Activated naive CD4-positive, alpha-beta T cell treated with anti-CD3 and anti-CD28 coated beads for 36 hours (primary cell): ENCODE measurements at regions not wholly inside any gene's neighbourhood (a gene's known extent, or its start where the extent isn't known, plus 50 kb on each side); places are given as distances from the start of the nearest gene placed in this dataset.

Source experiments
- CTCF ChIA-PET: fragments of 350-600 bp; sonication (Branson Sonifier 250); formaldehyde crosslinking; loops from one replicate; lab custom pipeline; 2021; ENCODE audit warnings: antibody characterized with exemption; lab: Charles Lee
- DNase-seq: peaks from one replicate; pipeline ENCODE4 v3.0.0-alpha.2; 2020
- H3K27ac Mint-ChIP-seq: one replicate; pipeline ENCODE4 v1.8.0; 2021; ENCODE audit warnings: mild to moderate bottlenecking, mixed read lengths
- H3K27me3 Mint-ChIP-seq: one replicate; pipeline ENCODE4 v1.8.0; 2021; ENCODE audit warnings: low read depth, mixed read lengths
- H3K36me3 Mint-ChIP-seq: one replicate; pipeline ENCODE4 v1.8.0; 2021; ENCODE audit warnings: low read depth, mixed read lengths
- H3K4me1 Mint-ChIP-seq: one replicate; pipeline ENCODE4 v1.8.0; 2021; ENCODE audit warnings: low read depth, mixed read lengths
- H3K4me3 Mint-ChIP-seq: one replicate; pipeline ENCODE4 v1.8.0; 2021; ENCODE audit warnings: mild to moderate bottlenecking, moderate library complexity, mixed read lengths
- H3K9me3 Mint-ChIP-seq: one replicate; pipeline ENCODE4 v1.8.0; 2021; ENCODE audit warnings: mixed read lengths
- intact Hi-C: fragments of 100-400 bp; cut with micrococcal nuclease; formaldehyde crosslinking; loops from one replicate; pipeline ENCODE4 v1.15.1; 2023

GRCh38 chr2:120612931-120613330, 122.7 kb upstream of the GLI2 start:
- CTCF ChIA-PET, result interaction anchor here (0.5 to 0.6 kb wide), 2 partner anchors 432 to 655 kb away, joined by 4 to 5 read pairs; no protein-coding TSS in a partner anchor
- no peaks in the 10 kb centered on the region for H3K9me3 Mint-ChIP-seq
- no peaks in the 10 kb centered on the region for H3K4me1 Mint-ChIP-seq
- H3K27me3 Mint-ChIP-seq, result no peaks in the 10 kb centered on the region
- no peaks in the 10 kb centered on the region for H3K36me3 Mint-ChIP-seq
- intact Hi-C loops, result no loop called here
- H3K4me3 Mint-ChIP-seq, result no peak overlapping the region
- H3K27ac Mint-ChIP-seq, result no peak overlapping the region
- no peak for DNase-seq

GRCh38 chr2:120613742-120614571, 121.7 kb upstream of the GLI2 start:
- CTCF ChIA-PET, result no interaction called here
- Mint-ChIP-seq H3K27ac (no peak overlapping the region), H3K9me3 (no peaks in the 10 kb centered on the region), H3K36me3 (no peaks in the 10 kb centered on the region), H3K4me3 (no peak overlapping the region), H3K4me1 (no peaks in the 10 kb centered on the region), H3K27me3 (no peaks in the 10 kb centered on the region)
- DNase-seq, result no peak
- intact Hi-C loops, result no loop called here

GRCh38 chr2:120614901-120615300, 120.8 kb upstream of the GLI2 start:
- intact Hi-C loops, result no loop called here
- no peaks in the 10 kb centered on the region for H3K9me3 Mint-ChIP-seq
- CTCF ChIA-PET, result no interaction called here
- no peaks in the 10 kb centered on the region for H3K36me3 Mint-ChIP-seq
- DNase-seq, result no peak
- H3K27me3 Mint-ChIP-seq, result no peaks in the 10 kb centered on the region
- H3K4me1 Mint-ChIP-seq, result no peaks in the 10 kb centered on the region
- H3K27ac Mint-ChIP-seq, result no peak overlapping the region
- no peak overlapping the region for H3K4me3 Mint-ChIP-seq

GRCh38 chr2:120616261-120616660, 119.4 kb upstream of the GLI2 start:
- intact Hi-C loops, result no loop called here
- CTCF ChIA-PET, result no interaction called here

GRCh38 chr2:120617055-120617454, 118.6 kb upstream of the GLI2 start:
- Mint-ChIP-seq H3K9me3 (no peaks in the 10 kb centered on the region), H3K4me3 (no peak overlapping the region)
- CTCF ChIA-PET, result no interaction called here

More at GRCh38 chr2:120616261-120616660, 119.4 kb upstream of the GLI2 start:
- no peak overlapping the region for H3K4me3 Mint-ChIP-seq
- H3K36me3 Mint-ChIP-seq, result no peaks in the 10 kb centered on the region
- H3K27ac Mint-ChIP-seq, result no peak overlapping the region
- H3K27me3 Mint-ChIP-seq, result no peaks in the 10 kb centered on the region
- no peaks in the 10 kb centered on the region for H3K9me3 Mint-ChIP-seq
- H3K4me1 Mint-ChIP-seq, result no peaks in the 10 kb centered on the region
- DNase-seq, result no peak

GRCh38 chr2:120618830-120619229, 116.8 kb upstream of the GLI2 start:
- Mint-ChIP-seq H3K27ac (no peak overlapping the region), H3K4me1 (no peaks in the 10 kb centered on the region), H3K4me3 (no peak overlapping the region), H3K36me3 (no peaks in the 10 kb centered on the region), H3K27me3 (no peaks in the 10 kb centered on the region), H3K9me3 (no peaks in the 10 kb centered on the region)
- intact Hi-C loops, result no loop called here
- CTCF ChIA-PET, result interaction anchor here (0.7 kb wide), 1 partner anchor 16 kb away, joined by 3 read pairs; no protein-coding TSS in a partner anchor
- DNase-seq, result no peak

More at GRCh38 chr2:120617055-120617454, 118.6 kb upstream of the GLI2 start:
- no peak for DNase-seq
- no peak overlapping the region for H3K27ac Mint-ChIP-seq
- no peaks in the 10 kb centered on the region for H3K4me1 Mint-ChIP-seq
- intact Hi-C loops, result no loop called here
- no peaks in the 10 kb centered on the region for H3K36me3 Mint-ChIP-seq
- H3K27me3 Mint-ChIP-seq, result no peaks in the 10 kb centered on the region

- no peaks in the 10 kb centered on the region for H3K27me3 Mint-ChIP-seq
- no peaks in the 10 kb centered on the region for H3K9me3 Mint-ChIP-seq
- H3K4me3 Mint-ChIP-seq, result no peak overlapping the region
- CTCF ChIA-PET, result interaction anchor here (0.8 kb wide), 1 partner anchor 62 kb away, joined by 3 read pairs; no protein-coding TSS in a partner anchor
- DNase-seq, result no peak
- H3K4me1 Mint-ChIP-seq, result no peaks in the 10 kb centered on the region
- intact Hi-C loops, result no loop called here
- no peak overlapping the region for H3K27ac Mint-ChIP-seq
- no peaks in the 10 kb centered on the region for H3K36me3 Mint-ChIP-seq
Measured at GRCh38 chr2:120619579-120619978, 116.1 kb upstream of the GLI2 start.

GRCh38 chr2:120620025-120620793, 115.5 kb upstream of the GLI2 start:
- intact Hi-C loops, result no loop called here
- no peaks in the 10 kb centered on the region for H3K4me1 Mint-ChIP-seq
- H3K27me3 Mint-ChIP-seq, result no peaks in the 10 kb centered on the region
- H3K36me3 Mint-ChIP-seq, result no peaks in the 10 kb centered on the region
- CTCF ChIA-PET, result interaction anchor here (0.8 kb wide), 1 partner anchor 61 kb away, joined by 3 read pairs; no protein-coding TSS in a partner anchor
- H3K9me3 Mint-ChIP-seq, result no peaks in the 10 kb centered on the region
- no peak overlapping the region for H3K4me3 Mint-ChIP-seq
- no peak overlapping the region for H3K27ac Mint-ChIP-seq
- DNase-seq, result no peak

GRCh38 chr2:120622159-120622869, 113.4 kb upstream of the GLI2 start:
- intact Hi-C loops, result no loop called here
- Mint-ChIP-seq H3K27me3 (peaks cover 2% of the 10 kb centered on the region), H3K9me3 (no peaks in the 10 kb centered on the region), H3K36me3 (no peaks in the 10 kb centered on the region), H3K4me1 (no peaks in the 10 kb centered on the region), H3K27ac (no peak overlapping the region), H3K4me3 (no peak overlapping the region)
- CTCF ChIA-PET, result no interaction called here
- no peak for DNase-seq

- Mint-ChIP-seq H3K4me3 (no peak overlapping the region), H3K27ac (no peak overlapping the region), H3K27me3 (peaks cover 2% of the 10 kb centered on the region), H3K9me3 (no peaks in the 10 kb centered on the region), H3K36me3 (no peaks in the 10 kb centered on the region), H3K4me1 (no peaks in the 10 kb centered on the region)
- DNase-seq, result no peak
- intact Hi-C loops, result no loop called here
- CTCF ChIA-PET, result no interaction called here
Measured at GRCh38 chr2:120622886-120623753, 112.5 kb upstream of the GLI2 start.

GRCh38 chr2:120624061-120624737, 111.5 kb upstream of the GLI2 start:
- no peaks in the 10 kb centered on the region for H3K36me3 Mint-ChIP-seq
- H3K4me1 Mint-ChIP-seq, result no peaks in the 10 kb centered on the region
- peaks cover 2% of the 10 kb centered on the region for H3K27me3 Mint-ChIP-seq
- no peak overlapping the region for H3K4me3 Mint-ChIP-seq
- intact Hi-C loops, result no loop called here
- CTCF ChIA-PET, result no interaction called here
- H3K27ac Mint-ChIP-seq, result no peak overlapping the region
- H3K9me3 Mint-ChIP-seq, result no peaks in the 10 kb centered on the region
- DNase-seq, result no peak
